Stimulated activated CD4-positive, alpha-beta T cell treated with anti-CD3 and anti-CD28 coated beads, Interleukin-1b, Interleukin-23, amount 100 ng/mL, for 1 hour (primary cell): ENCODE measurements at regions not wholly inside any gene's neighbourhood (a gene's known extent, or its start where the extent isn't known, plus 50 kb on each side); places are given as distances from the start of the nearest gene placed in this dataset.

ENCODE experiments used
- DNase-seq, 2 donors: peaks; one replicate each; pipeline ENCODE4 v3.0.0-alpha.2; 2020; ENCODE audit warnings: low read depth in 2 of 2

- DNase-seq = no peak
These were observed 237.3 kb upstream of the CADM1 start for GRCh38 chr11:115741376-115742107.

- DNase-seq = no peak
These were observed 236.1 kb upstream of the CADM1 start for GRCh38 chr11:115740324-115740723.

GRCh38 chr11:115739878-115740277, 235.7 kb upstream of the CADM1 start:
- no peak for DNase-seq

- DNase-seq = no peak
These were observed 234.9 kb upstream of the CADM1 start for GRCh38 chr11:115739146-115739545.

- DNase-seq = no peak
These were observed 233.7 kb upstream of the CADM1 start for GRCh38 chr11:115737875-115738274.

GRCh38 chr11:115736146-115736545, 231.9 kb upstream of the CADM1 start:
- DNase-seq = no peak

- no peak for DNase-seq
These were observed 220.5 kb upstream of the CADM1 start for GRCh38 chr11:115724666-115725065.

- no peak for DNase-seq
These were observed 218.5 kb upstream of the CADM1 start for GRCh38 chr11:115722711-115723110.

- DNase-seq = no peak
These were observed 217.2 kb upstream of the CADM1 start for GRCh38 chr11:115721296-115721995.

GRCh38 chr11:115720602-115721245, 216.5 kb upstream of the CADM1 start:
- no peak for DNase-seq

- no peak for DNase-seq
These were observed 214.7 kb upstream of the CADM1 start for GRCh38 chr11:115718945-115719344.

GRCh38 chr11:115718106-115718505, 213.9 kb upstream of the CADM1 start:
- no peak for DNase-seq

GRCh38 chr11:115716601-115717529, 212.7 kb upstream of the CADM1 start:
- DNase-seq = no peak

GRCh38 chr11:115716080-115716479, 211.9 kb upstream of the CADM1 start:
- no peak for DNase-seq

- DNase-seq = no peak
These were observed 211.1 kb upstream of the CADM1 start for GRCh38 chr11:115715251-115715770.

- DNase-seq = no peak
These were observed 208.1 kb upstream of the CADM1 start for GRCh38 chr11:115712296-115712695.

- no peak for DNase-seq
These were observed 206.8 kb upstream of the CADM1 start for GRCh38 chr11:115710980-115711379.

GRCh38 chr11:115710426-115710825, 206.2 kb upstream of the CADM1 start:
- DNase-seq = no peak

- DNase-seq = no peak
These were observed 205.1 kb upstream of the CADM1 start for GRCh38 chr11:115709297-115709696.

- no peak for DNase-seq
These were observed 203.1 kb upstream of the CADM1 start for GRCh38 chr11:115707180-115707905.

GRCh38 chr11:115706626-115707135, 202.5 kb upstream of the CADM1 start:
- no peak for DNase-seq
